Activated T-cell treated with anti-CD3 and anti-CD28 coated beads for 24 hours (primary cell): ENCODE measurements at regions not wholly inside any gene's neighbourhood (a gene's known extent, or its start where the extent isn't known, plus 50 kb on each side); places are given as distances from the start of the nearest gene placed in this dataset.

Experiments used
- DNase-seq: peaks from one replicate; pipeline ENCODE4 v3.0.0-alpha.2; 2020; ENCODE audit warnings: low read depth

DNA sequence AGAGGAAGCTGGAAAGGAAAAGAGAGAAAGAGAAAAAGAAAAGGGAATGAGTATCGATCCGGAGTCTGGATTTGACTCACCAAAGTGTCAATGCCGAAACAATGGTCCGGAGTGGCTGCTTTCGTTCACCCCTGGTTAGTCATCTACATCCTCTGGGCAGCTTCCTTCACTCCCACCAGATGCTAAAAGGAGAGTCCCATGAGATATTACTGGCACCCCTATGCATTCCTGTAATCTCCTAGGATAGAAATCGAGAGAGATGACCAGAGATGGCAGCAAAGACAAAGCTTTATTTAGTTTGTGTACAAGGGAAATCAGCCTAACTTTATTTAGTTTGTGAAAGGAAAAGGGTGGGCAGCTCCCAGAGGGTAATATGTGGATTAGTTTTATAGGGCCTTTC, 622.2 kb downstream of the ZPLD1 start:
- no peak for DNase-seq

DNA sequence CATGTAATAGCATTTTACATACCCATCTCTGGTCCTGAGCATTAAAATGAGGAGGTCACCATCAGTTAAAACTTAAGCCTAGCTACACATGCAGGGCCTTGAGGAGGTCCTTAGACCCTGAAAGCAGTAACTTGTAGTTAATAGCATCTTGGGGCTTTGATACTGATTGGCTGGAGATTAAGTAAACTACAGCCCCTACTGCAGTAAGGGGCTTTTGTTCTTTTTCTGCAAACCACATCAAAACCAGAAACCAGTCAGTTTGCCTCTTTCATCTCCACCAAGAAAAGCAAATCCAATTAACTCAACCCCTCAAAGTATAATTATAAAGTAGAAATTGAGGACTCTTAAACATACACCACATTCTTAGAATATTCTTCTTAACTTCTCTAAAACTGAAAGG, 622.7 kb downstream of the ZPLD1 start:
- no peak for DNase-seq

DNA sequence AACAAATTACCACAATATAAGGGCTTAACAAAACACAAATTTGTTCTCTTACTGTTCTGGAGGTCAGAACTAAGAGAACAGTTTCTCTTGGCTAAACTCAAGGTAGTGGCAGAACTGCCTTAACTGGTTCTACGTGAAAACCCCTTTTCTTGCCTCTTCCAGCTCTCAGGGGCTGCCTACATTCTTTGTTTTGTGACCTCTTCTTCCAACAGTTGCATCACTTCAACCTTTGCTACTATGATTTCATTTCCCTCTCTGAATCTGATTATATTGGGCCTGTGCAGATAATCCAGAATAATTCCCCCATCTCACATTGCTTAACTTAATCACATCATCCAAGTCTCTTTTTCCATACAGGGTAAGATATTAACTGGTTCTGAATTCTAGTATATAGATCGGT, 624.6 kb downstream of the ZPLD1 start:
- no peak for DNase-seq

DNA sequence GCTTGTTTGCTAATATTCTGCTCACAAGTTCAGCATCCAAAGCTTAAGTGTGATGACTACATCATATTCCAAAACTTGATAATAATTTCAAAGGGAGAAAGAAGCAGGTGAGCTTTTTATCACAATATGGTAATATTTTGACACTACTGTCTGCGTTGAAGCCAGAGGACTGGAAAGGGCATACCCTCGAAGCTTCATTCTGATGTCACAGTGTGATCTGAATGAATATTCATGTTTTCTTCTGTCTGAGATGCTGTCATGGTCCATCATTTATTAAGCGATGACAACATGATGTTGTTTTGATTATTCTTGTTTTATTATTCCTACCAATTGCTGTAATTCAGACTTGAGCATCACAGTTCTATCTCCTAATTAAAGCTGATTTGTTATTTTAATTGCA, 625.4 kb downstream of the ZPLD1 start:
- no peak for DNase-seq

DNA sequence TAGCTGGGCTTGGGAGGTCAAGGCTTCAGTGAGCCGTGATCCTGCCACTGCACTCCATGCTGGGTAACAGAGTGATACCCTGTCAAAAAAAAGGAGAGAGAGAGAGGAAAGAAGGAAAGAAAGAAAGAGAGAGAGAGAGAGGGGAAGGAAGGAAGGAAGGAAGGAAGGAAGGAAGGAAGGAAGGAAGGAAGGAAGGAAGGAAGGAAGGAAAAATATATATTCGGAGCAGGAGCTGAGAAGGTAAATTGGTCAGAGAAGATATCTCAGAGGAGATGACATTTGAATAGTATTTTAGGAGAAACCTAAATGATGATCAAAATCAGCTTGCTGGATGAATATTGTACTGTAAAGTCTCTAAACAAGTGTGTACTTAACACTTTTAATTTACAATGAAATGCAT, 633.1 kb downstream of the ZPLD1 start:
- no peak for DNase-seq

DNA sequence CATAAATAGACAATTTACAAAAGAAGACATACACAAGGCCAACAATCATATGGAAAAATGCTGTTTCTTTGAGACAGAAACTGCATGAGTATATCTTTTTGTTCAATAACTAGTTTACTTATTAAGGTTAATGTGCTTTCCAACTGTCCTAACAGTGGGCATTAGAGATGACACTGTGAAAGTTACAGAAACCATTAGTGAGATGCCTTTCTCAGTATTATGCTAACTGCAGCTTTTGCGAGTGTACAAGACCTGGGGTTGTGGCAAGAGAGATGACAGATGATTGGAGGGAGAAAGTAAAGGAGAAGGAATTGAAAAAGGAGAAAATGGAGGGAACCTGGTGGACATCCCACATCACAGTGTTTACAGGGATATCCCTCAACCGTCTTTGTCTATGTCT, 640.5 kb downstream of the ZPLD1 start:
- no peak for DNase-seq

GRCh38 chr3:103077910-103078309, 643.1 kb downstream of the ZPLD1 start:
- DNase-seq: no peak

DNA sequence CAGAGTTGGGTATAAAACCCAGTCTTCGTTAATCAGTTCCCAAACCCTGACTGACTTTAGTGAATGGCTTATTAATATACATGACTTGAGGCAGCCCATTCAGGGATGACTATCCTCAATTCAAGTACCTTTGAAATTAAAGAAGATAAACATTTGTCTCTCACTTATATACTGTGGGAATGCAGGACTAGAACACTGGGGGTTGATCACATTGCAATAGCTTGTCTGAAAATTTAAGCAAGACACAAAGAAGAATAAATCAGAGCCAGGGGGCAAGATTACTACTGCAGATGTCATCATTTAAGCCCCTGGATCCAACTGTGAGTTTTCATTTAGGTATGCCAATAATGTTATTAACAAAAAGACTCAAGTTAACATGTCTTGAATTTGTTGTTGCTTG, 647.7 kb downstream of the ZPLD1 start:
- no peak for DNase-seq

GRCh38 chr3:103083848-103084631, 649.2 kb downstream of the ZPLD1 start:
- DNase-seq: no peak

DNA sequence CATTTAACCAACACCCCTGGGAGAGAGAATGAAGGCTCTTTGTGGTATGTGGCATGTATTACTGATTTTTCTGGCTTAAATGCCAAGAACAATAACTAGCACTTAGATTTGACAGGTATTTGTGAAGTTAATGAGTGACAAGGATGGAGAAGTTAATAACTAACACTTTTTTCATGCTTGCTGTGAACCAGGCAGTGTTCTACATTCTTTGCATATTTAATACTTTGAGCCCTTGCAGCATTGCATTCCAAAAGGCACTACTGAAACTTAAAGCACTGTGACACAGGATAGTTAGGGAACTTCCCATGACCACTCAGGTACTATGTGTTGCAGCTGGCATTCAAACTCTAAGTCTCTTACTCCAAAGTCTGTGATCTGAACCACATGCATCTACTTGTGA, 650.6 kb downstream of the ZPLD1 start:
- DNase-seq: no peak

GRCh38 chr3:103089758-103090157, 654.9 kb downstream of the ZPLD1 start:
- no peak for DNase-seq

DNA sequence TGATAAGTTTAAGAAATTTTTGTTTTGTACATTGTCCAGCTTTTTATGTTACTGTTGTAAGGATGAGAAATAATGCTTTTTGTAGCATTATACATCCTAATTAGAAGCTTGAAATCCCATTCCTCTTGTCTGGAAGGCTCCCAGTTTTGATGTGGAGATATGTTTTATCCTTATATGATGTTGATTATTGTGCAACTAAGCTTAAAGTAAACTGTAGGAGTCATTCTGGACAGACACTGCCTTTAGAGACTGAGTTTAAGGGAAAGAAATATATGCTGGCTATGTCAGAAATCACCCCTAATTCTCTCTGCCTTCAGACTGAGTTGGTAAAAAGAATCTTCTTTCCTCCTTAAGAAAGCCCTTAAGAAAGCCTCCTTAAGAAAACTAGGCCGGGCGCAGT, 670.4 kb downstream of the ZPLD1 start:
- no peak for DNase-seq

DNA sequence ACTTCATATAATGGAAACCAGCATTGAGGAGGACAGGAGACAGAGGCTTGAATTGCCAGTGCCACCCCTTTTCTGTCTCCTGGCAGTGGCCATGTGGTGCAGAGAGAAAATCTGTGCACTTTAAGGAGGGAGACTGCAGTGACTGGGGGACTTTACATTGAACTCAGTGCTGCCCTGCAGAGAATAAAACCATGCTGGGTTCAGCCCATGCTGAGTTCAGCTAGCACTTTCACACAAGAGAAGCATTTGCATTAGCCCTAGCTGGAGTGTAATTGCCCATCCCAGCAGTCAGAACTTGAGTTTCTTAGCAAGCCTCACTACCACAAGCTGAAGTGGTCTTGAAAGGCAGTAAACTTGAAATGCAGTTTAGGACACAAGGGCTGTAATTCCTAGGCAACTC, 677.5 kb downstream of the ZPLD1 start:
- no peak for DNase-seq

GRCh38 chr3:103126115-103126514, 691.3 kb downstream of the ZPLD1 start:
- DNase-seq: no peak

DNA sequence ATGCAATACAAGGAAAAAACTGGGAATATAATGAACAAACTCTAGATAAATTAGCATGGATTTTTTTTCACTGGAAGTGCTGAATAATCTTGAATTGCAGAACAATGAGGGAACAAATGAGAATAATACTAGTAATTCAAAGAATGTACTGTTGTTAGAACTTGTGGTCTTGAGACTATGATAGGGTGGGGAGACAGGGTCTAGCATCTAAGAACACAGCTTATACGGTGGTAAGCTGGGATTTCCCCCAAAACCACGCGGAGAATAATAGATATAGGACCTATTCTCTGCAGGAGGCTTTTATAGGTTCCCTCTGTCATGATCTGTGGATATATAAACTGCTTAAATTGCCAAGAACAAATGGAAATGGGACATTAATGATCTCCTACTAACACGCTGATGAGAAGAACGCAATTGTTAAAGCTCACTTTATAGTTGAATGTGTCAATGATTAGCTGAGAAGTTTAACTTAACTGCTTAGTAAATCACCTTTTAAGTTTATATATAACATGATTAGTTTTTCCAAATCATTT, 692.3 kb downstream of the ZPLD1 start:
- no peak for DNase-seq

DNA sequence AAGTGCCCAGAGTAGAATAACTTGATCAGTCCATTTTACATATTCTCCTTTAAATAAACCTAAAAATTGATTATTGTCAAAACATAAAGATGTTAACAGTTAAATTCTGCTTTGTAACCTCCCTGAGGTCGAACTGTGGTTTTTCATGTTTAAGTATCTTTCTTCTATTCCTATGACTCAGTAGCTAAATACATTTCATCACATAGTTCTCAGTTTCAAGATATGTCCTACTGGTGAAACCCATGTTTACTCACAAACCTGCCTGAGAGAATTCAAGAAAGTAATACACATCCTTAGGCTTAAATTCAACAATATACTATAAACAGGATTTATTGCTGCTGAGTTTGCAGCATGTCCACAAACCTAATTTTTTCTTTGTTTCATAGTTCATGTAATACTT, 692.9 kb downstream of the ZPLD1 start:
- DNase-seq: no peak

DNA sequence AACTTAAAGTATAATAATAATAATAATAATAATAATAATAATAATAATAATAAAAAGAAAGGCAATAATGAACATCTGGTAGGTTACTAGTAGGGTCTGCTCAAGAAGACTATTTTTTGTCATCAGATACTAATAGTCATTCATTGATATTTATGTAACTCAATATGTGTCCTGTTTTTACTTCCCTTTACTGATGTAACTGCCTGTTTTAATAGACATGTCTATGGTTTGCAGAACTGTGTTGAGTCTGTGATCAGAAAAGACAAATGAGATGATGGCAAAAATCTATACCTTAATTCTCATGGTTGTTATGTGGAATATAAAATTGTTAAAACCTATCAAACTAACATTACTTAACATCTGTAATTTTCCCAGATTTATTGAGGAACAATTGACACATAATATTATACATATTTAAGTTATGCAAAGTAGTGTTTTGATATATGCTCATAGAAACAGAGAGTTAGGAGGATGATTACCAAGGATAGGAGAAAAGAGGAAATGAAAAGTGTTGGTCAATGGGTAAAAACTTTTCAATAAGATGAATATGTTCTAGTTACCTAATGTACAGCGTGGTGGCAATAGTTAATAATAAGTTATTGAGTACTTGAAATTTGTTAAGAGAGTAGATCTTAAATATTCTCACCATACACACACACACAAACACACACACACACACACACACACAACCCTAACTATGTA, 699.4 kb downstream of the ZPLD1 start:
- no peak for DNase-seq

DNA sequence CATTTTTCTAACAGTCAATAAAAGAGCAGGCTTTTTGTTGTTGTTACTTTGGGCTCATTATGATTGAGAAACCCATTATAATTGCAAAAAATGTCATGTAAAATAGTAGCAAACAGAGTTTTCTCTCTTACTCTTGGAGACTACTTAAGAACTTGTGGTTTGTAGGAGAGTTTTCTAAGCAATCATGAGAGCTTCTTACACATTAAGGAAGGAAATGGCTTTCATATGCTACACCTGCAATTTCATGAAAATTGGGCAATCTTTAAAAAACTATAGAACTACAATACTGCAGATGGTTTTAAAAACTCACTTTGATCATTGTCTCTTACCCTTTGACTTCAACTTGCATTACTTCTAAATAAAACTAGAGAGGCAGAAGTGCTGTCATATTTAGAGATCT, 701.8 kb downstream of the ZPLD1 start:
- no peak for DNase-seq

- DNase-seq: no peak
Measured at GRCh38 chr3:103137830-103138229, 703.0 kb downstream of the ZPLD1 start.

GRCh38 chr3:103158183-103158582, 723.4 kb downstream of the ZPLD1 start:
- DNase-seq: no peak

DNA sequence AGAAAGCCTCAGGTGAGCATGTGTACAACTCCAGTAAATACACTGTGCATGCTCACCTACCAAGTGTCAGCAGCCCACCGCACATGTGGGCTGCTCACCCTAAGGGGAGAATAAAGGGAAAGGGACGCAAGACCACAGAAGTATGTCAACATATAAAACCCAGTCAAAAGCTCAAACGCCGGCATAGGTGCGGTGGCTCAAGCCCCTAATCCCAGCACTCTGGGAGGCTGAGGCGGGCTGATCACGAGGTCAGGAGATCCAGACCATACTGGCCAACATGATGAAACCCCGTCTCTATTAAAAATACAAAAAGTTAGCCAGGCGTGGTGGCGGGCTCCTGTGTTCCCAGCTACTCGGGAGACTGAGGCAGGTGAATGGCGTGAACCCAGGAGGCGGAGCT, 732.1 kb downstream of the ZPLD1 start:
- DNase-seq: no peak

DNA sequence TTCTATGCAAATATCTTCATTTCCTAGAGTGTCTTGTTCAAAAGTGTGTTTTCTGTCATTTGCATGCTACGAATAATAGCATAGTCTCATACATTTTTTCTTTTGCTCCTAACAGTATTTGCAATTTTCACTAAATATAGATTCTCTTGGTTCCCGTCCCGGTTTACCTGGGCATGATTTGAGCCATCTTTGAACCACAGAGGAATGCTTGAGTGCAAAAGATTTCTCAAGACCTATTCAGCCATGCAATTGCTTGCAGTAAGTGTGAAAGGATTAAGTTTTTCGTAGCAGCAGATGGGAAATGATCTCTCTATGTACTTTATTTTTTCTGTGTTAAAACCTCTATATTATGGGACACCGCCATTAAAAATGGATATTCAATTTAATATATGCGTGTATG, 733.0 kb downstream of the ZPLD1 start:
- DNase-seq: no peak

DNA sequence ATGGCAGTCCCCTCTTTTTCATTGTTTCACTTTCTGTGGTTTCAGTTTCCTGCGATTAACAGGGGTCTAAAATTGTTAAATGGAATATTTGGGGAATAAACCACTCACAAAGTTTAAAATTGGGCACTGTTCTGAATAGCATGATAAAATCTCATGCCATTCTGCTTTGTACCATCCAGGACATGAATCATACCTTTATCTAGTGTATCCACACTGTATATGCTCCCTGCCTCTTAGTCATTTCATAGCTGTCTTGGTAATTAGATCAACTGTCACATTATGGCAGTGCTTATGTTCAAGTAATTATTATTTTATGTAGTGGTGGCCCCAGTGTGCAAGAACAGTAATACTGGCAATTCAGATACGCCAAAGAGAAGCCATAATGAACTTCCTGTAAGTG, 734.5 kb downstream of the ZPLD1 start:
- no peak for DNase-seq

GRCh38 chr3:103170651-103171050, 735.8 kb downstream of the ZPLD1 start:
- DNase-seq: no peak
